Body of pancreas (tissue), 4 donors: ENCODE measurements at regions not wholly inside any gene's neighbourhood (a gene's known extent, or its start where the extent isn't known, plus 50 kb on each side); places are given as distances from the start of the nearest gene placed in this dataset.

Source experiments
- CTCF ChIP-seq, 7 experiments: fragments of 450-650 bp in 4 of 7; fragments of 200-600 bp in 3 of 7; sonication (generic) in 3 of 7; IDR thresholded peaks; one replicate each; pipeline ENCODE4 v1.5.1; 2016 to 2019; ENCODE audit warnings: antibody characterized with exemption in 7 of 7
- POLR2A ChIP-seq, 3 donors: fragments of 450-650 bp; IDR thresholded peaks; one replicate each; pipeline ENCODE4 v1.6.1; 2016; ENCODE audit warnings: antibody characterized with exemption in 3 of 3, mild to moderate bottlenecking in 2 of 3

GRCh38 chr5:24999732-25000131, 355.0 kb upstream of the CDH10 start:
- TF ChIP-seq CTCF (IDR thresholded peaks at IDR 0.05) (no peak), POLR2A (IDR thresholded peaks at IDR 0.05) (no peak)
